Ammon's horn (tissue), 1 donor: ENCODE measurements at regions not wholly inside any gene's neighbourhood (a gene's known extent, or its start where the extent isn't known, plus 50 kb on each side); places are given as distances from the start of the nearest gene placed in this dataset.

ENCODE experiments used
- DNase-seq: peaks from one replicate; pipeline ENCODE4 v3.0.0-alpha.2; 2016; ENCODE audit warnings: low spot score

- no peak for DNase-seq
Measured at GRCh38 chr20:50426866-50427718, 83.1 kb upstream of the PTPN1 start.

- DNase-seq, result no peak
Measured at GRCh38 chr20:50427719-50428083, 82.5 kb upstream of the PTPN1 start.

- DNase-seq, result no peak
Measured at GRCh38 chr20:50428097-50428828, 81.9 kb upstream of the PTPN1 start.

- DNase-seq, result no peak
Measured at GRCh38 chr20:50429412-50429811, 80.8 kb upstream of the PTPN1 start.

- DNase-seq, result no peak
Measured at GRCh38 chr20:50431066-50431450, 79.1 kb upstream of the PTPN1 start.

- DNase-seq, result no peak
Measured at GRCh38 chr20:50433001-50433761, 77.0 kb upstream of the PTPN1 start.

GRCh38 chr20:50434321-50434652, 75.9 kb upstream of the PTPN1 start:
- no peak for DNase-seq

GRCh38 chr20:50434653-50435396, 75.4 kb upstream of the PTPN1 start:
- DNase-seq, result no peak

- no peak for DNase-seq
Measured at GRCh38 chr20:50435397-50436051, 74.7 kb upstream of the PTPN1 start.

- DNase-seq, result no peak
Measured at GRCh38 chr20:50436052-50436656, 74.0 kb upstream of the PTPN1 start.

- DNase-seq, result no peak
Measured at GRCh38 chr20:50436696-50437095, 73.5 kb upstream of the PTPN1 start.

GRCh38 chr20:50438986-50439407, 71.2 kb upstream of the PTPN1 start:
- no peak for DNase-seq

GRCh38 chr20:50439539-50440453, 70.4 kb upstream of the PTPN1 start:
- DNase-seq, result no peak

- no peak for DNase-seq
Measured at GRCh38 chr20:50442512-50442911, 67.7 kb upstream of the PTPN1 start.

GRCh38 chr20:50445354-50446151, 64.6 kb upstream of the PTPN1 start:
- DNase-seq, result no peak

GRCh38 chr20:50446351-50447101, 63.7 kb upstream of the PTPN1 start:
- DNase-seq, result no peak

GRCh38 chr20:50447102-50447804, 62.9 kb upstream of the PTPN1 start:
- DNase-seq, result no peak

GRCh38 chr20:50447817-50448216, 62.4 kb upstream of the PTPN1 start:
- DNase-seq, result no peak
